Ascending aorta (tissue), 2 donors: ENCODE measurements at regions not wholly inside any gene's neighbourhood (a gene's known extent, or its start where the extent isn't known, plus 50 kb on each side); places are given as distances from the start of the nearest gene placed in this dataset.
"Not testable (repeated sequence)": the region's sequence is repeated elsewhere in the genome, so short reads cannot be mapped to it uniquely, and the experiment has no call there.

Experiments
- DNase-seq, 2 donors: peaks; one replicate each; pipeline ENCODE4 v3.0.0-alpha.2; 2019; ENCODE audit warnings: low spot score in 2 of 2
- H3K27ac ChIP-seq, 2 donors: fragments of 200-600 bp; sonication (generic); one replicate each; pipeline ENCODE4 v1.5.1; 2016 to 2017; ENCODE audit warnings: mild to moderate bottlenecking in 1 of 2
- H3K27me3 ChIP-seq: fragments of 200-600 bp; sonication (generic); one replicate; pipeline ENCODE4 v1.5.1; 2017
- H3K36me3 ChIP-seq, 2 donors: fragments of 200-600 bp; sonication (generic); one replicate each; pipeline ENCODE4 v1.5.1; 2016
- H3K4me1 ChIP-seq, 2 donors: fragments of 200-600 bp; sonication (generic); one replicate each; pipeline ENCODE4 v1.5.1; 2016 to 2017; ENCODE audit warnings: mild to moderate bottlenecking in 1 of 2
- H3K4me3 ChIP-seq, 2 donors: fragments of 200-600 bp; sonication (generic); one replicate each; pipeline ENCODE4 v1.5.1; 2016 to 2017; ENCODE audit warnings: mild to moderate bottlenecking in 1 of 2
- H3K9me3 ChIP-seq, 2 donors: fragments of 200-600 bp; sonication (generic); one replicate each; pipeline ENCODE4 v1.5.1; 2016
- intact Hi-C: fragments of 100-400 bp; cut with DNase I; formaldehyde crosslinking; loops from one replicate; pipeline ENCODE4 v1.15.1; 2023
- TF ChIP-seq, protein P1 (sequence below), 3 experiments: fragments of 200-600 bp in 2 of 3; fragments of 450-650 bp in 1 of 3; sonication (generic) in 2 of 3; IDR thresholded peaks; one replicate each; pipeline ENCODE4 v1.5.1; 2016 to 2019; ENCODE audit warnings: antibody characterized with exemption in 3 of 3, mild to moderate bottlenecking in 1 of 3, moderate library complexity in 1 of 3

DNA sequence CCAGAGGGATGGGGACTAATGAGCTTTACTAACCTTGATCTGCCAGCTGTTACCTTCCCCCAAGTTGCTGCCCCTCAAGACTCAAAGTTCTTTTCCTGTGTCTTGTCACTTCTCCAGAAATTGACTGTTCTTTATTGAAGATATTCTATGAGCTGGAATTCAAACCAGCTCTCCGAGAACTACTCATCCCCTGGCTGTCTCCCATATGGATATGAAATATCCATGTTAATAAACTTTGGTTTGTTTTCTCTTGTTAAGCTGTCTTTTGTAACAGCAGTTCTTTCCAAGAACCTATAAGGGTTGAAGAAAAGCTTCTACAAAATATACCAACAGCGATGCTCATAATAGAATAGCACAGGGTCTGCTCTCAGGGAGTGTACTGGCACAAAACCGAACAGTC lies 77.0 kb downstream of the CAMK2N1 start:
- DNase-seq: no peak
- intact Hi-C loops: no loop called here
- Histone ChIP-seq H3K4me3 (no peak overlapping the region), H3K36me3 (no peaks in the 10 kb centered on the region), H3K27me3 (no peaks in the 10 kb centered on the region), H3K27ac (no peak overlapping the region), H3K9me3 (no peaks in the 10 kb centered on the region), H3K4me1 (no peaks in the 10 kb centered on the region)
- TF ChIP-seq, protein P1, sequence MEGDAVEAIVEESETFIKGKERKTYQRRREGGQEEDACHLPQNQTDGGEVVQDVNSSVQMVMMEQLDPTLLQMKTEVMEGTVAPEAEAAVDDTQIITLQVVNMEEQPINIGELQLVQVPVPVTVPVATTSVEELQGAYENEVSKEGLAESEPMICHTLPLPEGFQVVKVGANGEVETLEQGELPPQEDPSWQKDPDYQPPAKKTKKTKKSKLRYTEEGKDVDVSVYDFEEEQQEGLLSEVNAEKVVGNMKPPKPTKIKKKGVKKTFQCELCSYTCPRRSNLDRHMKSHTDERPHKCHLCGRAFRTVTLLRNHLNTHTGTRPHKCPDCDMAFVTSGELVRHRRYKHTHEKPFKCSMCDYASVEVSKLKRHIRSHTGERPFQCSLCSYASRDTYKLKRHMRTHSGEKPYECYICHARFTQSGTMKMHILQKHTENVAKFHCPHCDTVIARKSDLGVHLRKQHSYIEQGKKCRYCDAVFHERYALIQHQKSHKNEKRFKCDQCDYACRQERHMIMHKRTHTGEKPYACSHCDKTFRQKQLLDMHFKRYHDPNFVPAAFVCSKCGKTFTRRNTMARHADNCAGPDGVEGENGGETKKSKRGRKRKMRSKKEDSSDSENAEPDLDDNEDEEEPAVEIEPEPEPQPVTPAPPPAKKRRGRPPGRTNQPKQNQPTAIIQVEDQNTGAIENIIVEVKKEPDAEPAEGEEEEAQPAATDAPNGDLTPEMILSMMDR (IDR thresholded peaks at IDR 0.05): no peak

DNA sequence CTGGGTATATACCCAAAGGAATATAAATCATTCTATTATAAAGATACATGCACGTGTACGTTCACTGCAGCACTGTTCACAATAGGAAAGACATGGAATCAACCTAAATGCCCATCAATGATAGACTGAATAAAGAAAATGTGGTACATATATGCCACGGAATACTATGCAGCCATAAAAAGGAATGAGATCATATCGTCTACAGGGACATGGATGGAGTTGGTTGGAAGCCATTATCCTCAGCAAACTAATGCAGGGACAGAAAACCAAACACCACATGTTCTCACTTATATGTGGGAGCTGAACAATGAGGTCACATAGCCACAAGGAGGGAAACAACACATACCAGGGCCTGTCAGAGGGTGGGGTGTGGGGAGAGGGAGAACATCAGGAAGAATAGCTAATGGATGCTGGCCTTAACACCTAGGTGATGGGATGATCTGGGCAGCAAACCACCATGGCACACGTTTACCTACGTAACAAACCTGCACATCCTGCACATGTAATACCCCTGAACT lies 77.8 kb downstream of the CAMK2N1 start:
- H3K36me3 ChIP-seq, H3K27ac ChIP-seq, H3K4me1 ChIP-seq, H3K27me3 ChIP-seq, DNase-seq, H3K9me3 ChIP-seq, intact Hi-C loops, H3K4me3 ChIP-seq: not testable (repeated sequence)

DNA sequence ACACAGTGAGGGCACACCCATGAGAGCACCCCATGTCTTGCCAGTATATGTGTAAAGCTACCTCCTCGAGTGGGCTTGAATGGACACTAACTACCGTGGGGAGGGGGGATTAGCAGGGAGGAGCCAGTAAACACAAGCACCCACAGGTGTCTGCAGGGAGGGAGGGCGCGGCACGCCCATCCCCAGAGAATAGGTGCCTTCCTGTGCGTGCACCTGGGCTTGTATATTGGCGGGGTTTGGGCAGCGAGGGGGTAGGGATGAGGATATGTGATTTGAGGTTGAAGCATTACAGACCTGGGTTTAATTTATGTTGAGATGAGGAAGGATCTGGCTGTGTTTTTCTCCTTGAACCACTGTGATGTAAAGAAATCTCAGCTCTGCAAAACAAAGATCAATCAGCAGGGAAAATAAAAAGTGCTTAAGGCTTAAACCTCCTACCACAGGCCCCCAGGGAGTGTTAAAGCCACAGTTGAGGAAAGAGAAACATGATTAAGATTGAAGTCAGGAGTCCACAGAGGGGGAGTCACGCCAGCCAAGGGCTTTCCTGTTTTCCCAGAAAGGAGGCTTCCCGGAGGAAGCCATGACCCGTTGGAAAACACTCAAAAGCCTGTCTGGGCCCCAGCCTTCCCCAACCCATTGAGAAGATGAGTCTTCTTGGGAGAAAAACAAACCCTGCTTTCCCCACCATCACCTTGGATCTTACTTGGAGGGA lies 80.0 kb downstream of the CAMK2N1 start:
- intact Hi-C loops: no loop called here
- TF ChIP-seq, protein P1 (IDR thresholded peaks at IDR 0.05): no peak
- Histone ChIP-seq H3K4me1 (no peaks in the 10 kb centered on the region), H3K27ac (no peak overlapping the region), H3K4me3 (no peak overlapping the region), H3K36me3 (no peaks in the 10 kb centered on the region), H3K27me3 (no peaks in the 10 kb centered on the region), H3K9me3 (no peaks in the 10 kb centered on the region)
- no peak for DNase-seq

DNA sequence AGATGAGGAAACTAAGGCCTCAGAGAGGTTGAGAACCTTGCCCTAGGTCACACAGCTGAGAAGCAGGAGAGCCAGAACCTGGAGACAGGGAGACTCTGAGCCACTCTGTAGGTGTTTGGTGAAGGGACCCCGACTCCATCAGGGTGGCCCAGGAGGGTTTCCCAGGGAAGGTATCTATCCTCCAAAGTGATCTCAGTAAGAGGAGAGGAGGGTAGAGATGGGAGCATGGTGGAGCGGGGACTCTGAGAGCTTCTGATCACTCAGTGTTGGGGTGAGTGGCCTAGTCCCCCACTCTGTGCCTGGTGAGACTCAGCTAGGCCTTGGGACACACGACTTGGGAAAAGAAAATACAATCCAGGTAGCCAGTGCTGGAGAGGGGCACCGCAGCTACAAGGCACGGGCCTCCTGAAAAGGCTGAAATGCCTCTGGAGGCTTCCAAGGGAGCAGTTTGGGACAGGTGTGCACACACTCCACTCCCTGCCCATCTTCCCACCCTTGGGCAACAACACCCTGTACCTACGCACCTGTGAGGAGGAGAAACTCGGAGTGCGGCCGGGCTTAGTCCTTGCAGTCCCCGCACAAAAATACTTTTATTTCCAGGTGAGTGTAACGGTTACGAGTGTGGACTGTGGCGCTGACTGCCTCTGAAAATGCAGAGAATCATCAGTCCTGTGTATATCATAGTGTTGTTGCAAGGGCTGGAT lies 80.8 kb downstream of the CAMK2N1 start:
- Histone ChIP-seq H3K27ac (no peak overlapping the region), H3K27me3 (no peaks in the 10 kb centered on the region), H3K4me1 (no peaks in the 10 kb centered on the region)

More for the DNA sequence above, 80.8 kb downstream of the CAMK2N1 start:
- intact Hi-C loops: no loop called here
- no peak for DNase-seq
- Histone ChIP-seq H3K9me3 (no peaks in the 10 kb centered on the region), H3K4me3 (no peak overlapping the region), H3K36me3 (no peaks in the 10 kb centered on the region)
- TF ChIP-seq, protein P1 (IDR thresholded peaks at IDR 0.05): no peak
